ENCODE measurements at regions not wholly inside any gene's neighbourhood (a gene's known extent, or its start where the extent isn't known, plus 50 kb on each side); places are given as distances from the start of the nearest gene placed in this dataset.
A peak's percentile ranks its signal among the peaks of the same experiment; 100 is the strongest.

- TF ChIP-seq GTF3A (CRISPR knock-in tag; conservative IDR thresholded peaks at IDR 0.05) (no peak), HNF1B (CRISPR knock-in tag; IDR thresholded peaks at IDR 0.05) (no peak), ZNF274 (CRISPR knock-in tag; IDR thresholded peaks at IDR 0.05) (no peak), IRF1 (CRISPR knock-in tag; IDR thresholded peaks at IDR 0.05; ENCODE audit: low read depth) (no peak), ZEB1 (IDR thresholded peaks at IDR 0.05; ENCODE audit: insufficient replicate concordance, low read depth) (no peak), ZBTB20 (CRISPR knock-in tag; IDR thresholded peaks at IDR 0.05; ENCODE audit: borderline replicate concordance, low read depth) (no peak), ZNF790 (CRISPR knock-in tag; IDR thresholded peaks at IDR 0.05; ENCODE audit: borderline replicate concordance) (no peak), RXRB (CRISPR knock-in tag; IDR thresholded peaks at IDR 0.05; ENCODE audit: borderline replicate concordance) (peak; percentile 9; the same call in 1 of the 2 replicates), ZNF678 (CRISPR knock-in tag; IDR thresholded peaks at IDR 0.05) (no peak), YEATS2 (CRISPR knock-in tag; IDR thresholded peaks at IDR 0.05; ENCODE audit: borderline replicate concordance) (no peak), CTCF (CRISPR knock-in tag; IDR thresholded peaks at IDR 0.05) (no peak), ZNF354B (CRISPR knock-in tag; IDR thresholded peaks at IDR 0.05) (no peak), FOSL2 (CRISPR knock-in tag; IDR thresholded peaks at IDR 0.05) (peak; percentile 26; the same call in 1 of the 2 replicates), UBTF (CRISPR knock-in tag; IDR thresholded peaks at IDR 0.05) (no peak), RNF219 (CRISPR knock-in tag; IDR thresholded peaks at IDR 0.05) (no peak), PCBP1 (IDR thresholded peaks at IDR 0.05; ENCODE audit: borderline replicate concordance, low read depth, low read length) (no peak), MXD1 (CRISPR knock-in tag; IDR thresholded peaks at IDR 0.05) (no peak), ZFP36L1 (CRISPR knock-in tag; IDR thresholded peaks at IDR 0.05) (no peak)
Measured at GRCh38 chr7:91565499-91566401, 301.5 kb downstream of the FZD1 start (continued).

Measured in HepG2 (cell line).